Epithelial cell of proximal tubule (primary cell): ENCODE measurements at regions not wholly inside any gene's neighbourhood (a gene's known extent, or its start where the extent isn't known, plus 50 kb on each side); places are given as distances from the start of the nearest gene placed in this dataset.

Experiments
- DNase-seq: peaks from one replicate; pipeline ENCODE4 v3.0.0-alpha.2; 2011; ENCODE audit warnings: low read depth
- H3K4me3 ChIP-seq: 2 replicates; pipeline ENCODE4 v1.5.1; 2011; ENCODE audit warnings: low read depth, mild to moderate bottlenecking, low read length
- CTCF ChIP-seq: conservative IDR thresholded peaks from 2 replicates; pipeline ENCODE4 v1.5.1; 2012; ENCODE audit warnings: low read depth, mild to moderate bottlenecking, low read length

DNA sequence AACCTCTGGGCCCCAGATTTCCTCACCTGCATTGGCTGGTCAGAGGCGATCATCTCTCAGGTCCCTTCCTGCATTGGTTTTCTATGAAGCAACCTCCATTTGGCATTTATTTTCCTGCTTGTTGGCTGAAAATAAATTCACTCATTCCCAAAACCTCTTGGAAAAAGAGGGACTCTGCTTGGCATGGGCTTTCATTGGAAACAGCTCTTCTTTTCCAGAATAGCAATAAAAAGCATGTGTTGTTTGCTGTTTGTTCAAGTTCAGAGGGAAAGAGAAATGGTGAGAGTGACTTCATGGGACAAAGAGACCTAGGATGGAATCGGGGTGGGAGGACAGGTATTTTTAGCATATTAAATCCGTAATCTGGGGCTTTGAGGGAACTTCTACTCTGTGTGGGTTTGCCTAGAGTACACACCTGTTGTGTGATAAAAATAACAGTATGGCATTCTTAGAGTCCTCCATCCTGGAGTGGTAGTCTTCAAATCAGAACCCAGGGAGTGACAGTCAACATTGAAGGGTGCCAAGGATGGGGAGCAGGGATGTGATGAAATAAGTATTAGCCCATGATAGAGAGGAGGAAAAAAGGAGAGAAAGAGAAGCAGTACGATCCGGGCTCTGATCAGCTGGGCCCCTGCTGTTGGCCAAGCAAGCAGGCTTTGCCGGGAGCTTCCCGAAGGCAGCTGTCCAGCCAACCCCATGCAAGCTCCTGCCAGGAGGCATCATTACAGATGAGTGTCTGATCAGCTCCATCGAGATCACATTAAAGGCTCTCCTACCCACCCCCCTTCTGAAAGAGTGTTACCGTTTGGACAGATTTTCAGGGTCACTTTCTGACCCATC lies 131.9 kb upstream of the NFIA start:
- no peak for TF ChIP-seq CTCF
- H3K4me3 ChIP-seq: no peak overlapping the region
- no peak for DNase-seq

DNA sequence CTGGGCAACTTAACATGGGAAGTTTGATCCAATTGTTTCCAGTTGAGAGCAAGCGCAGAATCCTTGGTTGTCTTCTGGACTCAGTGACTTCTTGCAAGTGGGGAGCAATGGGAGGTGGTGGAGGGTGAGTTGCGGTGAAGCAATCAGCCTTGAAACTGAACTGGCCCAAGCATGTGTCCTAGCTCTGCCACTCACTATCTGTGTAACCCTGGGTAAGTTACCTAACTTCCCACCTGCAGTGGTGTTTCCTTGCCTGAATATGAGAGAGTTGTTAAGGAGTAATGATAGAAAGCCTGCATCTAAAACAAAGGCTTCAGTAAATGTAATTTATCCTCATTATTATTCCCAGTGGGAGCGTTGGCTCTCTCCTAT lies 132.5 kb upstream of the NFIA start:
- DNase-seq: no peak
- no peak for TF ChIP-seq CTCF
- H3K4me3 ChIP-seq: no peak overlapping the region

GRCh38 chr1:60949154-60949825 lies 133.1 kb upstream of the NFIA start:
- no peak for DNase-seq
- no peak for TF ChIP-seq CTCF

DNA sequence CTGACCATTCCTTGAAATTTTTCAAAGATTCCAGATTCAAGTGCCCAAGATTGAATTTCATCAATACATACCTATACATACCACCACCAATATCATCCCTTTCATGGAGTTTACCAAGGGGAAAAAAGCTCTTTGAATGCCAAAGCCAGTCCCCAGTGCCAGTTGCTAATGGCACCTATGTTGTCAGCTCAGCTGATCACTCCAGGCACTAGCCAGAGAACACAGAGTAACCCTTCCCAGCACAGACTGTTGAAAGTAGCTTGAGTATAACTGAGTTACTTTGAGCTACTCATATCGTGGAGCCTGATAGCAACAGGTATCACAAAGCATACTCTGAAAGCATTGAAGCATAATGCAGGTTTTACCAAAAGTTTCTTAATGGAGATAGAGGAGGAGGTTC lies 133.9 kb upstream of the NFIA start:
- H3K4me3 ChIP-seq: no peak overlapping the region
- DNase-seq: no peak
- no peak for TF ChIP-seq CTCF

More at GRCh38 chr1:60949154-60949825, 133.1 kb upstream of the NFIA start:
- H3K4me3 ChIP-seq: no peak overlapping the region

- H3K4me3 ChIP-seq: no peak overlapping the region
- TF ChIP-seq CTCF: no peak
- DNase-seq: no peak
Measured at GRCh38 chr1:60947367-60947766, 135.0 kb upstream of the NFIA start.

DNA sequence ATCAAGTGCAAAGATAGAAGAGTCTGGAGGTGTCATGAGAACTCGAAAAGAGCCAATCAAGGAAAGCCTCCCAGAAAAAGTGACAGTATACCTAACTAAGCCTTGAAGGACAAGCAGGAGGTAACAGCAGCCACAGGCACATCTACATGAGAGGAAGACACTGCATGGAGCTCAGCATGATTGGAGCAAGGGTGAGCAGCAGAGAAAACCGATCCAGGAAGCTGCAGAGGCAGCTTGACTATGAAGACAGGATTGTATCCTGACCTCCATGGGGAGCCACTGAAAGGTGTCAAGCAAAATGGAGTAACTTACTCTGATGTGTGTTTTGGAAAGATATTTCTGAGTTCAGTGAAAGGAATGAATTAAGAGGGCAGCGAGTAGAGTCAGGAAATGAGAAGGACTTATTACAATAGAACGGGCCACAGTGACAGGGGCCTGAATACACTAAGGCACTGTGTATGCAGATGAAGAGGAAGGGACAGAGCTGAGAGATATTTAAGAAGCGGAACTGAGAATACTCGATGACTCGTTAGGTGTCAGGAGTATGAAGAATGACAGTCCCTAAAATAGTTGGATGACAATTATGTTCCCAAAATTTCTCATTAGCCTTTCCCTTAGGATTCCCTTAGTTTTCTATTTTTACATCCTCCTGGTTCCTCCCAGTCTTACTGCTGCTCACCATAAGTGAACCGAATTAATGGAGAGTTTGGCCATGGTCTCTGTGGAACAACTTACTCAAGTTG lies 139.3 kb upstream of the NFIA start:
- no peak for DNase-seq
- no peak for TF ChIP-seq CTCF
- no peak overlapping the region for H3K4me3 ChIP-seq
